TTC549 (cell line): ENCODE measurements at regions not wholly inside any gene's neighbourhood (a gene's known extent, or its start where the extent isn't known, plus 50 kb on each side); places are given as distances from the start of the nearest gene placed in this dataset.
"Not testable (repeated sequence)": the region's sequence is repeated elsewhere in the genome, so short reads cannot be mapped to it uniquely, and the experiment has no call there.

Source experiments
- FAIRE-seq: peaks from 2 replicates; lab custom pipeline; 2012; peaks lifted over from hg19 to GRCh38; lab: Jason Lieb, UNC

DNA sequence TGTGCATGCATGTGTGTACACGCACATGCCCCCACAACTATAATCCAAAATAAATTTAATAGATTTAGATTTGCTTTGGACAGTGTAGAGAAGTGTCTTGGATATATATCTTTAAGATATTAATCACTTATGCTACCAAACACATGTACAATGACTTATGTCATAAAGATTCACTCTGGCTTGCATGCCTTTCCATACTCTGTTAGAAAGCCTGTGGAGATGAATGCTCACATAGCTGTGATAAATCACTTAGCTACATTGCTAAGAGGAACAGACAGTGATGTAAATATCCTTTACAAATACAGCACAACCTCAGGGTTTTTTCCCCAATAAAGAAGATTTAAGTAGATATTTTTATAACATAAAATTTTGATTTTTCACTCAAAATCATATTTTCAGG is 2484.8 kb upstream of the PCDH20 start:
- FAIRE-seq = no peak

DNA sequence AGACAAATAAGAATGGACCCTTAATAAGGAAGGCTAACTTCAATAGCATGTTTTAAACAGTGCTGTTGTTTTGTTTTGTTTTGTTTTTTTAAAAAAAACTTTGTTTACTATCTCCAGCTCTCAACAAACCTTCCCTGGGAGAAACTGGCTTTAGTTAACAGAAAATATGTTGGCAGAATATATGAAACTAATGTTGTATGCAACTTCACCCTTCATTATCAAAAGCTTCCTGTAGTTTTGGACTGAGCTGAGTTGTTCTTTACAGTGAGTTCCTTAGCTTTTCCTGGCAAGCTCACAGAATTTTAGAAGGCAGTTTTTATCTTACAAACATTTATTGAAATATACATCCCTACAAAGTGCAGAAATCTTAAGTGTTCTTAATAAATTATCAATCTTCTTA is 2480.7 kb upstream of the PCDH20 start:
- FAIRE-seq = no peak

DNA sequence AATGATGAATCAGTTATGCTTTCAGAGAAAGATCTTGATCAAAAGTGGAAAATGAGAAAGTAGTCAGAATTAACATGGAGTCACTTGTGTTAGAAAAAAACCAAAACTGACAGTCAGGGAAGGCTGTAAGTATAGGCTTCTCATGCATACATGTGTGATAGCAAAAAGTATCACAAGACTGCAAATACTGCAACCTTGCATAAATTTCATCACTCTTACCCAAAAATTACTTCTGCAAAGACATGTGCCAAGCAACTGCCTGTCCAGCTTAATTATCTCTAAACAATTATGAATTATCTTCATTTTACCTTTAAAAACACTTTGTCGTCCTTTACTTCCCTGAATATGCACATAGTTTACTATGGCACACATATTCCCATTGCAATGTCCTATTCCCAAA is 2466.4 kb upstream of the PCDH20 start:
- no peak for FAIRE-seq

DNA sequence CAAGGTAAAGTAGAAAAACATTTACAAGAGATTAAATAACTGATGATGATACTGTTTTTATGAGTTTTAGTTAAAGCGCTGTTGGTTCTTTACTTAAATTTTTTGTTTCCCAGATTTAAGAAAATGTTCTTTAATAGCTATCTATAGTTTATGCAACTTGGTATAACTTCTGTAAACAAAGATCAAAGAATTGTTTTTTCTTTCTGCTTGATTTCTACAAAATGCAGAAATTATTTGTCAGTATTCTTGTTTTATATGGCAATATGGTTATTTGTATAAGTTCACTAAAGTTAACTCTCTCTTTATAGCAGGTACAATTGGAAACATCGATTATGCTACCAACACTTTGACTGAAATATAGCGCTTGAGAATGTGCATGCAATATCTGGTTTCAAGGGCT is 2465.1 kb upstream of the PCDH20 start:
- no peak for FAIRE-seq

DNA sequence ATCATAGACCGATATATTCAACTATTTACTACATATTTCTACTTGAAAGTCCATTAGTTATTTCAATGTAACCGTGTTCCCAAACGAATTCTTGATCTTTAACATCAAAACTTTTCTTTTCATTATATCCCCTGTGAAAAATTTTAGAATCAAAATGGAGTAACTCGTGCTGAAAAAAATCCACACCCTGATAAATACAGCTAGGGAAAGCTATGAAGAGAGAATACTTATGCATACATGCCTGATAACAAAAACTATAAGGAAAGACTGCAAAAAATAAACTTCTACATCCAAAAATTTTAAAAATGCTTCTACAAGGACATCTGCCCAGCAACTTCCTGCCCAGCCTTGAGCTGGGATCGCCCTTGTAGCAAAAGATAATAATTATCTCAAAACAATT is 2458.3 kb upstream of the PCDH20 start:
- FAIRE-seq = no peak

DNA sequence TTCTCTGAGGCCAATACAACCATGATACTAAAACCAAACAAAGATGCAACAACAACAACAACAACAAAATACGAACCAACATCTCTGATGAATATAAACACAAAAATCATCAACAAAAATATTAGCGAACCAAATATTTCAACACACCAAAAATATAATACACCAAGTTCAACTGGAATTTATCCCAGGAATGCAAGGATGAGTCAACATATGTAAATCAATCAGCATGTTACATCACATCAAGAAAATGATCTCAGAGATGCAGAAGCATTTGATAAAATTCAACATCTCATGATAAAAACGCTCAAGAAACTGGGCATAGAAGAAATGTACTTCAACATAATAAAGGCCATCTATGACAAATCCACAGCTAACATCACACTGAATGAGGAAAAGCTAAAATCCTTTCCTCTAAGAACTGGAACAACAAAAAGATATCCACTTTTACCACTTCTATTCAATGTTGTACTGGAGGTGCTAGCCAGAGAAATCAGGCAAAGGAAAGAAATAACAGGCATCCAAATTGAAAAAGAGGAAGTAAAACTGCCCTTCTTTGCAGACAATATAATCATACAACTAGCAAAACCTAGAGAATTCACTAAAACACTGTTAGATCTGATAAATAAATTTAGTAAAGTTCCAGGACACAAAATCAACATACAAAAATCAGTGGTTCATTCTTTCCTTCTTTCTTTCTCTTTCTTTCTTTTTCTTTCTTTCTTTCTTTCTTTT is 2448.7 kb upstream of the PCDH20 start:
- FAIRE-seq = no peak

DNA sequence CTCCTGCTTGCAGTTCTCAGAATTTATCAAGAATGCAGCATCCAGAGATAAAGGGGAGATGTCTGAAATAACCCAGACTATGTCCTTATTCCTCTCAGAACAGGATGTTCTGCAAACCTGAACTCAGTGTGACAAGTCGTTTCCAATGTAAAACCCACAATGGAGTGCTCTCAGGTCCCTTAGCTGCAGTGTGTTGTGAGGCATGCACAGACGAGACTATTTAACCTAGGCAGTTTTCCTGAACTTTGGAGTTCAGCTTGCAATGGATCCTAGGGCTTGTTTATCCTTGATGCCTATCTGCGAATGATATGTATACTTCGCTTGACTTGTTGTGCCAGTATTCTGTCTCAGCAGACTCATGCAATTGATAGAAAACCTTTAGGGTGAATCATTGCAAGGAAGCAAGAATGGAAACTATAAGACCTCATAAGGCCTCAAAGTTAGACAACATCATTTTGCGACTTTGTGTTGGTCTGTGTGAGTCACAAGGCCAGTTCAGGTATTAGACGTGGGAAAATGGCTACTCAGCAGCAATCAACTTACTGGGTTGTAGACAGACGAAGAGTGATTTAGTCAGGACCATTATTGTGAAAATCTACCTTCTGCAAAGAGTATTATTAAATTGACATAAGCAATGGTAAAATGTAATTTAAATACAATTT is 2439.9 kb upstream of the PCDH20 start:
- FAIRE-seq = no peak

DNA sequence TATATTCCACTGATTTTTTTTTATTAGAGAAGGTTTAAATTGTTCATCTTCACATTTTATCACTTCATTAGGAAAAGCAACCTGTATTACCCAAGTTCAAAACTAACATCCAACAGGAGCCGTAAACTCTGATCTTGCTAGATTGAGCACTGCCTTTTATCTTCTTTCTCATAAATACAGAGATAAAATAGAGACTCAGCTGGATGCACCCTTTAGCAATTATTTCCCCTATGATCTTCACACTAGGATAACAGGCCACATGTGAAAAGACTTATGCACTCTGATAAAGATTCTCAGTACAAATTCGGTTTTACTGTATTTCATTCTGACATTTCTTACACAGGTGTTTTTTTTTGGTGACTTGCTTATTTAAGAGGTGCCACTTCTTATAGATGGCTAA is 2438.2 kb upstream of the PCDH20 start:
- no peak for FAIRE-seq

DNA sequence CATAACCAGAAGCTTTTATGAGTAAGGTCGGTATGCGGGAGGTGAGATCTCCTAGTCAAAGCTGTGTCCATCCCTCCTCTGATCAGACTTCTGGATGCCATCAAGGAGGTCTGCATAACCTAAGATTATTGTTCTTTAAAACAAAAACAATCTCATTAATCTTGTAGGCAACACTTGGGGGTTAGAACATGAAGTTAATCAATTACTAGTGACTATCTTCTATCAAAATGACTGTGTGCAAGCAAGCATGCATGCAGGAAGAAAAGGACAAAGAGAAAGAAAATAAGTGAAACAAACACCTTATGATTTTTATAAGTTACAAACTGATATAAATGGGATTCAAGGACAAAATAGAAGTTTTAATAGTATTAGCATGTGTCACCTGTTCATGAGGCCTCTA is 2435.9 kb upstream of the PCDH20 start:
- no peak for FAIRE-seq

DNA sequence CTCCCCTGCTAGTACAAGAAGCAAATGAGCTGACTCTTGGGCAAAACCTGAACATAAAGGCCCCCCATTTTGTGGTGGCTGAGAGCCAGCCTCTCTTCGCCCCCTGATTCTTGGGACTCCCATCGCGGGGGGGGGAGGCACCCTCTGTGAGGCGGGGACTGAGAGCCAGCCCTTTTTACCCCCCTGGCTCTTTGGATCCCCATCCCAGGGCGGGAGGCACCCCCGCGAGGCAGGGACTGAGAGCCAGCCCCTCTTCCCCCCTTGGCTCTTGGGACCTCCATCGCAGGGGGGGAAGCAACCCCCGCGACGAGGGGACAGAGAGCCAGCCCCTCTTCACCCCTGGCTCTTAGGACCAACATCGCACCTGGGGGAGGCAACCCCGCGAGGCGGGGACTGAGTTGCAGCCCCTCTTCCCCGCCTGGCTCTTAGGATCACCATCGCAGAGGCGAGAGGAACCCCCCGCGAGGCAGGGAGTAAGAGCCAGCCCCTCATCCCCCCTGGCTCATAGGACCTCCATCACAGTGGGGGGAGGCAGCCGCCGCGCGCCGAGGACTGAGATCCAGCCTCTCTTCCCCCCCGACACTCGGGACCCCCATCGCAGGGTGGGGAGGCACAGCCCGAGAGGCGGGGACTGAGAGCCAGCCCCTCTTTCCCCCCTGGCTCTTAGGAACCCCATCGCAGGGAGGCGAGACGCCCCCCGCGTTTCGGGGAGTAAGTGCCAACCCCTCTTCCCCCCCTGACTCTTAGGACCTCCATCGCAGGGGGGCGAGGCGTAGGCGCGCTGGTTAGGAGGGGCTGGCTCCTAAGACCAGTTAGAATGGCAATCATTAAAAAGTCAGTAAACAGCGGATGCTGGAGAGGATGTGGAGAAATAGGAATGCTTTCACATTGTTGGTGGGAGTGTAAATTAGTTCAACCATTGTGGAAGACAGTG is 2428.4 kb upstream of the PCDH20 start:
- no peak for FAIRE-seq

DNA sequence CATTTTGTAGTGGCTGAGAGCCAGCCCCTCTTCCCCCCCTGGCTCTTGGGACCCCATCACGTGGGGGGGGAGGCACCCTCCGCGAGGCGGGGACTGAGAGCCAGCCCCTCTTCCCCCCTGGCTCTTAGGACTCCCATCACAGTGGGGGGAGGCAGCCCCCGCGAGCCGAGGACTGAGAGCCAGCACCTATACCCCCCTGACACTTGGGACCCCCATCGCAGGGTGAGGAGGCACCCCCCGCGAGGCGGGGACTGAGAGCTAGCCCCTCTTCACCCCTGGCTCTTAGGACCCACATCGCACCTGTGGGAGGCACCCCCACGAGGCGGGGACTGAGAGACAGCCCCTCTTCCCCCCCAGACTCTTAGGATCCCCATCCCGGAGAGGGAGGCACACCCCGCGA is 2426.5 kb upstream of the PCDH20 start:
- FAIRE-seq = no peak

DNA sequence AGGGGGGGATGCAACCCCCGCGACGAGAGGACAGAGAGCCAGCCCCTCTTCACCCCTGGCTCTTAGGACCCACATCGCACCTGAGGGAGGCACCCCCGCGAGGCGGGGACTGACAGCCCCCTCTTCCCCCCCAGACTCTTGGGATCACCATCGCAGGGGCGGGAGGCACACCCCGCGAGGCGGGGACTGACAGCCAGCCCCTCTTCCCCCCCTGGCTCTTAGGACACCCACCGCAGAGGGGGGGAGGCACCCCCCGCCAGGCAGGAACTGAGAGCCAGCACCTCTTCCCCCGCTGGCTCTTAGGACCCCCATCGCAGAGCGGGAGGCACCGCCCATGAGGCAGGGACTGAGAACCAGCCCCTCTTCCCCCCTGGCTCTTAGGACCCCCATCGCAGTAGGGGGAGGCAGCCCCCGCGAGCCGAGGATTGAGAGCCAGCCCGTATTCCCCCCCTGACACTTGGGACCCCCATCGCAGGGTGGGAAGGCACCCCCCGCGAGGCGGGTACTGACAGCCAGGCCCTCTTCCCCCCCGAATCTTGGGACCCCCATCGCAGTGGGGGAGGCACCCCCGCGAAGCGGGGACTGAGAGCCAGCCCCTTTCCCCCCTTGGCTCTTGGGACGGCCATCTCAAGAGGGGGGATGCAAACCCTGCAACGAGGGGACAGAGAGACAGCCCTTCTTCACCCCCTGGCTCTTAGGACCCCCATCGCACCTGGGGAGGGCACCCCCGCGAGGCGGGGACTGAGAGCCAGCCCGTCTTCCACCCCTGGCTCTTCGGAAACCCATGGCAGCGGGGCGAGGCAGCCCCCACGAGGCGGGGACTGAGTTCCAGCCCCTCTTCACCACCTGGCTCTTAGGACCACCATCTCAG is 2425.1 kb upstream of the PCDH20 start:
- FAIRE-seq = no peak

DNA sequence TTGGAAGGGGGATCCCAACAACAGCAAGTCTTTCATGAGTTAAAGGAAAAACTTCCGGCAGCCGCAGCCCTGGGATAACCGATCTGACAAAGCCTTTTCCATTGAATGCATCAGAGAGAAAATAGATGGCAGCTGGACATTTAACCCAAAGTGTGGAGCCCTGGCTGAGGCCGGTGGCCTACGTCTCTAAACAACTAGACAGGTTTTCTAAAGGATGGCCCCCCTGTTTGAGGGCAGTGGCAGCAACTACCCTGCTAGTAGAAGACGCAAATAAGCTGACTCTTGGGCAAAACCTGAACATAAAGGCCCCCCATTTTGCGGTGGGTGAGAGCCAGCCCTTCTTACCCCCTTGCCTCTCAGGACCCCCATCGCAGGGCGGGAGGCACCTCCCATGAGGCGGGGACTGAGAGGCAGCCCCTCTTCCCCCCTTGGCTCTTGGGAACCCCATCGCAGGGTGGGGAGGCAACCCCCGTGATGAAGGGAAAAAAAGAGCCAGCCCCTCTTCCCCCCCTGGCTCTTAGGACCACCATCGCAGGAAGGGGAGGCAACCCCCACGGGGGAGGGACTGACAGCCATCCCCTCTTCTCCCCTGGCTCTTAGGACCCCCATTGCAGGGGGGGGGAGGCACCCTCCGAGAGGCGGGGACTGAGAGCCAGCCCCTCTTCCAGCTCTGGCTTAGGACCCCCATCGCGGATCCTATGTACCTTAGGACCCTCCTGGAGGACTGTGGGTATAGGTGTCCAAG is 2422.9 kb upstream of the PCDH20 start:
- no peak for FAIRE-seq

DNA sequence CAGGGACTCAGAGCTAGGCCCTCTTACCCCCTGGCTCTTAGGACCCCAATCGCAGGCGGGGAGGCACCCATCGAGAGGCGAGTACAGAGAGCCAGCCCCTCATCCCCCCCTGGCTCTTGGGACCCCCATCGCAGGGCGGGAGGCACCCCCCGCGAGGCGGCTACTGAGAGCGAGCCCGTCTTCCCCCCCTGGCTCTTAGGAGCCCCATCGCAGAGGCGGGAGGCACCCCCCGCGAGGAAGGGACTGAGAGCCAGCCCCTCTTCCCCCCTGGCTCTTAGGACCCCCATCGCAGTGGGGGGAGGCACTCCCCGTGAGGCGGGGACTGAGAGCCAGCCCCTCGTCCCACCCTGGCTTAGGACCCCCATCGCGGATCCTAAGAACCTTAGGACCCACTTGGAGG is 2422.1 kb upstream of the PCDH20 start:
- not testable (repeated sequence) for FAIRE-seq

DNA sequence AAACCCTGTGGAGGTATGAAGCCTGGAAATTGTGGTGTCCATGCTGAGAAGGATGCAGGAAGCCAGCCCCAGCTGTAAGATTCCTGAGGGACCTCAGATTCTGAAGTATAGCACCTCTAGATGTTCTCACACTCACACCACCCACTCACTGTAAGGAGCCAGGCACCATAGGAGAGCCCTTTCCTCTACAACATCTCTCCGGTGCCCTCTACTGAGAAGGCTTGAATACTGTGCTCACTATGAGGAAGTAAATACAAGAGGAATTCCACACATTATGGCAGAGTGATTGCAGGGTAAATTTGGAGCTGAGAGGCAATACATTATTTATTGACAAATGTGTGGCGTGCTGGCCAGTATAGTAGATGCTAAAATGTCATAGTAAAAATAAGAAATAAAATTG is 2414.0 kb upstream of the PCDH20 start:
- peak; percentile 3 for FAIRE-seq

DNA sequence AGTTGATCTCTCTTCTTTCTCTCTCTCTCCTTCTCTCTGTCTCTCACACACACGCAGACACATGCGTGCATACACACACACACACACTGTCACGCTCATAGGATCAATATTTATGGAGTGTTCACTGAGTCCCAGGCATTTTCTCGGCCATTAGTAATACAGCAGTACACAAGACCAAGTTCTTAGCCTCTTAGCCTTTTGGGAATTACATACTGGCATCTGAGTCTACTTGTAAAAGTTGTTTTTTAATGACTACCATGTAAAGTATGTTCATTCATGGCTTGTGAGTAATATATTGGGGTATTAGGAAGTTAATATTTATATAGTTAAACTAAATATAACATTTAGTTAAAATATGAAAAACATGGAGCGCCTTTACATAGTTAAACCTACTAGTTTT is 2406.1 kb upstream of the PCDH20 start:
- FAIRE-seq = not testable (repeated sequence)

DNA sequence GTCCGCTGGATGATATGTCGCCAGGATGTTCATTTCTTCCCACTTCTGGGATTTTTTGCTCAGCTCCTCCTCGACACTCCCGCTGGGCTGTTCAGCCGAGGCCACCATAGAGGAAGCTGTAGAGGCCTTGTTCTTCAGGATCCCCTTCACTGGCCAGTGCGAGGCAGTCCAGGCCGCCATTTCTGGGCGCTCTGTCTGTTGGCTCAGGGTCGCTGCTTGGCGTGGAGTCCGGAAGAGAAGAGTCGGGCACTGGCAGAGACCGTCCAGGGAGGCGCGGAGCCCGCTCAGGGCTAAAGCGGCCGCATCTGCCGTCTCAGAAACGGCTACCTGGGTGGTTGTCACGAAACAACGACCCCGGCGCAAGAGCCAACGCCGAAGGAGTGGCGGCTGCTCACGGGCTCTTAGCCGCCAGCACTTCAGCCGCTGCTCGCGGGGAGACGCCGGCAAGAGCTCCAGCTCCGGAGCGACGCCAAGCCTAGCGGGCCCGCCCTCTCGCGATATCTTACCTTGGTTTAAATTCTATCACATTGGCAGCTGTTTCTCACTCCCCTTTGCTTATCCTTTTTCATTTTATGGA is 2395.9 kb upstream of the PCDH20 start:
- not testable (repeated sequence) for FAIRE-seq

DNA sequence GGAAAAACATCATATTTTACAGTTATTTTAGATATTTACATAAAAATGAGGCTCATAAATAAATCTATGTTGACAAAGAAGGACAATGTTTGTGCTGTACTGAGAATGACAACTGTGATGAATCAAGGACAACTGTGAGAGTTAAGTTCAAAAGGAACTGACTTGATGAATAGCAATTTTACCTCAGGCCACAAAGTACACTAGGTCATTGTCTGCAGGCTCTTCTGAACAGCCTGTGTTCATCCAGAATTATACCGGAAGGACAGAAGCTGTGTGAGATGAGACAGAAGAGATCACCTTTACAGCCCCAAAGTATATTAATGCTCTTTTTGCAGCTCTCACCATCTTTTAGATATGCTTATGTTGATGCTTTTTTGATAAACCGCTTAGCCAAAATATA is 2375.5 kb upstream of the PCDH20 start:
- FAIRE-seq = not testable (repeated sequence)

DNA sequence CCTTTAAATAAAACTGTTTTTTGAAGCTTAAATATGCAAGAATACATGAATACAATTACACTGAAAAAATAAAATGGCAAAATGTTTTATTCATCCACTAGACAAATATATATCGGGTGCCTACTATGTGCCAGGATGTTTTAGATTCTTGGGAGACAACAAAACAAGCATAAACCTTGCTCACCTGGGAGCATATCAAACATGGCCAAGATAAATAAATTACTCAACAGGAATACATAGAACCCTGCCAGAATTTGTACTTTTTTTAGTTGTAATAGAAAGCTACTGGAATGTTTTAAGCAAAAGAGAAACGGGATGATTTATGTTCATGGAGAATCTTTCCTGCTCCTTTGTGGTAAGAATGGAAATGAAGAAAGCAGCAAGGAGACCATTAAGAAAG is 2358.5 kb upstream of the PCDH20 start:
- no peak for FAIRE-seq

DNA sequence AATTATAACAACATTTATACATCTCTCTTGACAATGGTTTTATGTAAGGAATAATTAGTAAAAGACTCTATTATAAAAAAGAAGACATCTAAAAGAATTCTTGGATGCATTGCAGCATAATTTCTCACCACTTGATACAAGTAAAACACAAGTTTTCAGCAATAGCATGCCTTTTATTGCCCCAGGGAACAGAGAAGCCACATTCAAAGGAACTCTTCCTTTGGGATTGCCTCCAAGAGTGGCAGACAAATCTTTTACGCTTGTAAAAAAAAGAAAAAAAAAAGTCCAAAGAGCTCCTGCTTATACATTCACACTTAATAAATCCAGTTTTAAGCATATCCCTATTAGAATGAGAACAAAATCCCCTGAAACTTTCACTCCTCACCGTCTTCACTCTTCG is 2357.8 kb upstream of the PCDH20 start:
- FAIRE-seq = no peak

DNA sequence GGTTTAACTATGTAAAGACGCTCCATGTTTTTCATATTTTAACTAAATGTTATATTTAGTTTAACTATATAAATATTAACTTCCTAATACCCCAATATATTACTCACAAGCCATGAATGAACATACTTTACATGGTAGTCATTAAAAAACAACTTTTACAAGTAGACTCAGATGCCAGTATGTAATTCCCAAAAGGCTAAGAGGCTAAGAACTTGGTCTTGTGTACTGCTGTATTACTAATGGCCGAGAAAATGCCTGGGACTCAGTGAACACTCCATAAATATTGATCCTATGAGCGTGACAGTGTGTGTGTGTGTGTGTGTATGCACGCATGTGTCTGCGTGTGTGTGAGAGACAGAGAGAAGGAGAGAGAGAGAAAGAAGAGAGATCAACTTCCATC is 2342.0 kb upstream of the PCDH20 start:
- not testable (repeated sequence) for FAIRE-seq
